GM12875 (cell line): ENCODE measurements at regions not wholly inside any gene's neighbourhood (a gene's known extent, or its start where the extent isn't known, plus 50 kb on each side); places are given as distances from the start of the nearest gene placed in this dataset.

Source experiments
- H3K4me3 ChIP-seq: one replicate; pipeline ENCODE4 v1.5.1; 2011; ENCODE audit warnings: low read depth, low read length, control low read depth
- TF ChIP-seq, protein P1 (sequence below): IDR thresholded peaks from 2 replicates; pipeline ENCODE4 v1.5.1; 2011; ENCODE audit warnings: low read depth, mild to moderate bottlenecking, control low read depth, inconsistent platforms, low read length, moderate library complexity, borderline replicate concordance; ENCODE audit not compliant: insufficient read depth

DNA sequence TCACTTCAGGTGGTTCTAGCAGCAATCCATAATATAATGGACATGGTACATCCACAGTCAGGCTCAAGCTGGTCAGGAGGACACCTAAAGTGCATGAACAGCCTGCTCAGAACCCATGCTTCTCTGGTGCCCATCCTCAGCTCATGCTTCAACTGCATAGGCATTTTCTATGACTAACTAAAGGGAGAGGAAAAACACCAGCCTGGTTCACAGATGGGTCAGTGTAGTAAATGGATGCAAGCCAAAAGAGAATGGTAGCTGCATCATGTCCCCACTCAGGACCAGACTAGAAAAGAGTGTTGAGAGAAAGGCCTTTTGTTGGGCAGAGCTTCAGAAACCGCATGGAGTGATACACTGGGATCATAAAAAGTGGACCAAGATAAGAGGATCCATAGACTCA is 556.6 kb downstream of the TLE1 start:
- TF ChIP-seq, protein P1, sequence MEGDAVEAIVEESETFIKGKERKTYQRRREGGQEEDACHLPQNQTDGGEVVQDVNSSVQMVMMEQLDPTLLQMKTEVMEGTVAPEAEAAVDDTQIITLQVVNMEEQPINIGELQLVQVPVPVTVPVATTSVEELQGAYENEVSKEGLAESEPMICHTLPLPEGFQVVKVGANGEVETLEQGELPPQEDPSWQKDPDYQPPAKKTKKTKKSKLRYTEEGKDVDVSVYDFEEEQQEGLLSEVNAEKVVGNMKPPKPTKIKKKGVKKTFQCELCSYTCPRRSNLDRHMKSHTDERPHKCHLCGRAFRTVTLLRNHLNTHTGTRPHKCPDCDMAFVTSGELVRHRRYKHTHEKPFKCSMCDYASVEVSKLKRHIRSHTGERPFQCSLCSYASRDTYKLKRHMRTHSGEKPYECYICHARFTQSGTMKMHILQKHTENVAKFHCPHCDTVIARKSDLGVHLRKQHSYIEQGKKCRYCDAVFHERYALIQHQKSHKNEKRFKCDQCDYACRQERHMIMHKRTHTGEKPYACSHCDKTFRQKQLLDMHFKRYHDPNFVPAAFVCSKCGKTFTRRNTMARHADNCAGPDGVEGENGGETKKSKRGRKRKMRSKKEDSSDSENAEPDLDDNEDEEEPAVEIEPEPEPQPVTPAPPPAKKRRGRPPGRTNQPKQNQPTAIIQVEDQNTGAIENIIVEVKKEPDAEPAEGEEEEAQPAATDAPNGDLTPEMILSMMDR, result no peak
- no peak overlapping the region for H3K4me3 ChIP-seq

DNA sequence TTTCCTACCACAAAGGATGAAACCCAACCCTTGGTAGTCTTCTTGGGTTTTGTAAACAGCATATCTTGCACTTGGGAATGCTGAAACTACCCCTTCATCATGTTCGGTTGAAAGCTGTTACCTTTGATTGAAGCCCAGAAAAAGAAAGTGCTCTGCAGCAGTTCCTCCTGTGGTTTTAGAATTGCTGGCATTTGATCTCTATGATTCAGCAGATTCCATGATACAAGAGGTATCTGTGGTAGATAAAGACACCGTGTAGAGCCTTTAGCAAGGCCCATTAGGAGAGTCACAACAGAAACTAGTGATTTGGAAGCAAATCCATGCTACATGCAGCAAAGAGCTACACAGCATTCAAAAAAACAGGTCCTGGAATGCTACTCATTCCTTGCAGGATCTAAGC is 557.0 kb downstream of the TLE1 start:
- TF ChIP-seq, protein P1, result no peak
- H3K4me3 ChIP-seq, result no peak overlapping the region

DNA sequence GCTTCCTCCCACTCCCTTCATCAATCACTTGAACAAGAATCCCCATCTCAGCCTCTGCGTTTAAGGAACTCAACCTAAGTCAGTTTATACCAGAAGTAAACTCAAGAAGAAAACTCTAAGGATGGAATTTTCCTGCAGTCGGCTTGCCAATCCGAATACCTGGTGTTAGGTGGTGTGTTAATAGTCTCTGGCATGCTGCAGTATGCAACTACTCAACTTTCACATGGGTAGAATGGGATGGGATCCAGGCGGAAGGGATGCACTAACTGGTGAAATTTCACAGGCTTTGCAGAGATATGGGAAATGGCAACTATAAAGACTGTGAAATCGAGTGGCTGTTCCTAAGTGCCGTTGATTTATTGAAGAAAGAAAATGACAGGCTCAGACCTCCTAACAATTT is 560.6 kb downstream of the TLE1 start:
- TF ChIP-seq, protein P1, result no peak
- no peak overlapping the region for H3K4me3 ChIP-seq

DNA sequence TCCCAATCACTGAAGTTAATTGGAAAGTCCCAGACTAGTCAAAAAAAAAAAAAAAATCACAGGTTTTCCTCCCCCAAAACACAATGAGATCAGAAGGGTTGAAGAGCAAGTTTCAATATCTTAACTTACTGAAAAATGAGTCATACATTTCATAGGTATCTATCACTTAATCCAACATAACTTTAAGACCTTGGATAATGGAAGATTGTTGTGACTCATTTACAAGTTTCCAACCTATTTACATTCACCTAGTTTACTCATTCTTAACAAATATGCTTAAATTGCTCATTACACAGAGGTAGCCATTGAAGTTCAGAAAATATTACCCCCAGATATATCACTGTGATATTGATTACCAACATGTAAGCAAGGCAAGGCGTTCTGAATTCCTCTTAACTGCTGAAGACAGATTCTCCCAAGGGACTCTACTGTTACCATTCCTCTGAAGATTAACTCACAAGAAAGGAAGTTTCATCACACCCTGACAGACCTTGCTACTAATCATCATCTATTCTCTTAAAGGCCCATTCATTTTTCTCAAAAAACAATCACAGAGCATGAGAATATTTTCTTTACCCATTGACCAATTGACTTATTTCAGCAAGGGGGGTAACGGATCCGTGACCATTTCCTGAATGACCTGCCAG is 563.8 kb downstream of the TLE1 start:
- H3K4me3 ChIP-seq, result no peak overlapping the region
- TF ChIP-seq, protein P1, result no peak

DNA sequence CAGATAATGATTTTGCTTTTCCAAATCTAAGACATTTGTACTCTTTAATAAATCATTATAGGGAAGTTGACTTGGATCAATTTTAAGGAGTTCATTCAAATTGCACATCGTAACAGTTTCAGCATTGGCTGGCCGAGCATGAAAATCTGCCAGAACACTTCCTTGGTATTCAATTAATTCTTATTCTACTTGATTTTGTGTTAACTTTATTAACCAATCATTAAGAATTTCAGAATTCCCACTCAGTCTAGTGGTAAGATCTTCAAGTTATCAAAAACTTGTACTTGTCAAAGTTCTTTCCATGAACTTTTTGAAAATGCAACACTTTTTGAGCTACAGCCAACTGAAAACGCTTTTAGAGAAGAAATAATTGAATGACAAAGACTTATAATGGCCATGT is 565.8 kb downstream of the TLE1 start:
- no peak overlapping the region for H3K4me3 ChIP-seq
- TF ChIP-seq, protein P1, result no peak

DNA sequence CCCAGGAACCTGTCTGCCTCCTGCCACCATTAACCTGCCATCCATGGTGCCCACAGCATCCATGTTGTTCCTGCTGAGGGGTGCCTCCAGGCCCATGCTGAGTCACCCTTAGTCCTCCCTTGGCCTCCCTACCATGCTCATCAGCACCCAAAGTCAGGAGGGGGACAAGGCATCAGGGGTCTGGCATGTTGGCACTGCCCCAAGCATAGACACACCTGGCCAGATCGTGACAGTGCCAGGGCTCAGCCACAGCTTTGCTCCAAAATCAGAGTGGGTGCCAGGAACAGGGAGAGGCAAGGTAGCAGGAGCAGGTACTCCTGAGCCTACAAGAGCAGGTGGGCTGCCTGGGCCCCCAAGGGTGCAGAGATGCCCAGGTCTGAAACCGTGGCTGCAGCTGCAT is 566.6 kb downstream of the TLE1 start:
- TF ChIP-seq, protein P1, result no peak
- no peak overlapping the region for H3K4me3 ChIP-seq

DNA sequence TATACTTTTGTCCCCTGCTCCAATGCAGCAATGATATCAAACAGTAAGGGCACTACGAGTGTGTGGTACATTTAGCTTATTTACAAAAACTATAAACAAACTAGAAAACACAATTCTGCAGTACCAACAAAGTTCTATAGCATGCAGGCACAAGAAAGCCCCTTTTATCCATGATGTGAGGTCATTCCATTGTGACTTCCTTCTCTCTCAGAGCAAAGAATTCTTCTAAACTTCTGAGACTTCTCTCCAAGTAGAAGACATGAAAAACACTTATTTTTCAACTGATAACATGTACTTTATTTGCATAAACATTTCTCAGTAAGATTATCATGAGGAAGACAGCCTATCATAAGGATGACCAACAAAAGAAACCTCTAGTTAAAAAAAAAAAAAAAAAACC is 569.8 kb downstream of the TLE1 start:
- TF ChIP-seq, protein P1, result no peak
- no peak overlapping the region for H3K4me3 ChIP-seq
